ENCODE measurements at regions not wholly inside any gene's neighbourhood (a gene's known extent, or its start where the extent isn't known, plus 50 kb on each side); places are given as distances from the start of the nearest gene placed in this dataset.

DNA sequence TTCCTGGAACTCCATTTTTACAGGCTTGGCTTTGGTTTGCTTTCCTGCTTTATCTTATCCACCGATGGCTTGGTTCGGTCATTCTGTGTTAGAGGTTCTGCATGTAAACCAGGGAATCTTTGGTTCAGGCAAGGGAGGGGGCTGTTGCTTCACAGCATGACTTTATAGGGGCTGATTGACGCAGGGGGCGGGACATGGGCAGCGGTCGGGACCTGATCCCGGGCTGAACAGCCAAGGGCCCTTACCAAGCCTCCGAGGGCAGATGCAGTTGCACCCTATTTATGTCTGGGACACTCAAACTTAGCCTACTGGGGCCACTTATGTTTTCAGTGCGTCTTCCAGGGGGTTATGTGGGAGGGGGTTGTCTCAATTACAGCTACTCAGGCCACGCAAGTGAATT lies 312.4 kb downstream of the ZNF536 start:
- no peak for TF ChIP-seq CTCF (IDR thresholded peaks at IDR 0.05; ENCODE audit: insufficient read depth, low read length)
- no peak for TF ChIP-seq POLR2AphosphoS5 (IDR thresholded peaks at IDR 0.05; ENCODE audit: low read depth)
- no peak for TF ChIP-seq GABPA (IDR thresholded peaks at IDR 0.05; ENCODE audit: low read depth)
- TF ChIP-seq, protein P1, sequence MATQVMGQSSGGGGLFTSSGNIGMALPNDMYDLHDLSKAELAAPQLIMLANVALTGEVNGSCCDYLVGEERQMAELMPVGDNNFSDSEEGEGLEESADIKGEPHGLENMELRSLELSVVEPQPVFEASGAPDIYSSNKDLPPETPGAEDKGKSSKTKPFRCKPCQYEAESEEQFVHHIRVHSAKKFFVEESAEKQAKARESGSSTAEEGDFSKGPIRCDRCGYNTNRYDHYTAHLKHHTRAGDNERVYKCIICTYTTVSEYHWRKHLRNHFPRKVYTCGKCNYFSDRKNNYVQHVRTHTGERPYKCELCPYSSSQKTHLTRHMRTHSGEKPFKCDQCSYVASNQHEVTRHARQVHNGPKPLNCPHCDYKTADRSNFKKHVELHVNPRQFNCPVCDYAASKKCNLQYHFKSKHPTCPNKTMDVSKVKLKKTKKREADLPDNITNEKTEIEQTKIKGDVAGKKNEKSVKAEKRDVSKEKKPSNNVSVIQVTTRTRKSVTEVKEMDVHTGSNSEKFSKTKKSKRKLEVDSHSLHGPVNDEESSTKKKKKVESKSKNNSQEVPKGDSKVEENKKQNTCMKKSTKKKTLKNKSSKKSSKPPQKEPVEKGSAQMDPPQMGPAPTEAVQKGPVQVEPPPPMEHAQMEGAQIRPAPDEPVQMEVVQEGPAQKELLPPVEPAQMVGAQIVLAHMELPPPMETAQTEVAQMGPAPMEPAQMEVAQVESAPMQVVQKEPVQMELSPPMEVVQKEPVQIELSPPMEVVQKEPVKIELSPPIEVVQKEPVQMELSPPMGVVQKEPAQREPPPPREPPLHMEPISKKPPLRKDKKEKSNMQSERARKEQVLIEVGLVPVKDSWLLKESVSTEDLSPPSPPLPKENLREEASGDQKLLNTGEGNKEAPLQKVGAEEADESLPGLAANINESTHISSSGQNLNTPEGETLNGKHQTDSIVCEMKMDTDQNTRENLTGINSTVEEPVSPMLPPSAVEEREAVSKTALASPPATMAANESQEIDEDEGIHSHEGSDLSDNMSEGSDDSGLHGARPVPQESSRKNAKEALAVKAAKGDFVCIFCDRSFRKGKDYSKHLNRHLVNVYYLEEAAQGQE (IDR thresholded peaks at IDR 0.05; ENCODE audit: insufficient replicate concordance, low read depth): no peak
